ENCODE measurements at regions not wholly inside any gene's neighbourhood (a gene's known extent, or its start where the extent isn't known, plus 50 kb on each side); places are given as distances from the start of the nearest gene placed in this dataset.

DNA sequence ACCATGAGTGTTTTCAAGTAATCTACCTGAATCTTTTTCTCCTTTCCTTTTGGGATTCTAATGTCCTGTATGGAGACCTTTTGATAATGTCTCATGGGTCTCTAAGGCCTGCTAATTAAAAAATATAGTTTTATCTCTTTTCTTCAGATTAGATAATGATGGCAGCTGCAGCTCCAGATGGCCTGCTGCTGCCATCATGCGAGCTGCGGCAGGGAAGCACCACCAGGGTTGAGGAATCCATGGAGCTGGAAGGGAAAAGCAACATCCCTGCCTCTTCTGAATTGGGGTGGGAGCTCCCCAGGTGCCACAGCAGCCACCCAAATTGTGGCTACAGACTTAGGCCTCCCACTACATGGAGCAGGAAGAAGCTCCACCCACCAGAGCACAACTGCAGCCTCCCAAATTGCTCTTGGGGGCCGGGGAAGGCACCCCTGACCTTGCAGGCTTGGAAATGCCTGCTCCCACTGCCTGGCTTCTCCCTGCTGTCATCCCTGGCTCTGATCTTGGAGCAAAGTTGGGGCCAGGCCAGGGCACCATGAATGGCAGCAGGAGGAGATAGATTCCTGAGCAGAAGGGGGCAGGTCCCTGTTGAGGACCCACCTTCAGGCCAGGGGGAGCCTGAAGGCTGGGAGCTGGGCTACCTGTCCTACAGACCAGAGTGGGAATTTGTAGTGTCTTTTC lies 189.6 kb upstream of the MAN1A1 start:
- TF ChIP-seq, protein P1, sequence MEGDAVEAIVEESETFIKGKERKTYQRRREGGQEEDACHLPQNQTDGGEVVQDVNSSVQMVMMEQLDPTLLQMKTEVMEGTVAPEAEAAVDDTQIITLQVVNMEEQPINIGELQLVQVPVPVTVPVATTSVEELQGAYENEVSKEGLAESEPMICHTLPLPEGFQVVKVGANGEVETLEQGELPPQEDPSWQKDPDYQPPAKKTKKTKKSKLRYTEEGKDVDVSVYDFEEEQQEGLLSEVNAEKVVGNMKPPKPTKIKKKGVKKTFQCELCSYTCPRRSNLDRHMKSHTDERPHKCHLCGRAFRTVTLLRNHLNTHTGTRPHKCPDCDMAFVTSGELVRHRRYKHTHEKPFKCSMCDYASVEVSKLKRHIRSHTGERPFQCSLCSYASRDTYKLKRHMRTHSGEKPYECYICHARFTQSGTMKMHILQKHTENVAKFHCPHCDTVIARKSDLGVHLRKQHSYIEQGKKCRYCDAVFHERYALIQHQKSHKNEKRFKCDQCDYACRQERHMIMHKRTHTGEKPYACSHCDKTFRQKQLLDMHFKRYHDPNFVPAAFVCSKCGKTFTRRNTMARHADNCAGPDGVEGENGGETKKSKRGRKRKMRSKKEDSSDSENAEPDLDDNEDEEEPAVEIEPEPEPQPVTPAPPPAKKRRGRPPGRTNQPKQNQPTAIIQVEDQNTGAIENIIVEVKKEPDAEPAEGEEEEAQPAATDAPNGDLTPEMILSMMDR (IDR thresholded peaks at IDR 0.05), result no peak
- TF ChIP-seq POLR2AphosphoS5 (IDR thresholded peaks at IDR 0.05), result no peak
- TF ChIP-seq POLR2A (IDR thresholded peaks at IDR 0.05), result no peak

Measured in sigmoid colon (tissue), 4 donors.